HG02571 (cell line): ENCODE measurements at regions not wholly inside any gene's neighbourhood (a gene's known extent, or its start where the extent isn't known, plus 50 kb on each side); places are given as distances from the start of the nearest gene placed in this dataset.
"Not testable (repeated sequence)": the region's sequence is repeated elsewhere in the genome, so short reads cannot be mapped to it uniquely, and the experiment has no call there.

ENCODE experiments used
- ATAC-seq: cut with Tn5 transposase; IDR thresholded peaks from one replicate; pipeline ENCODE4 v1.9.1; 2021; ENCODE audit warnings: mild to moderate bottlenecking, moderate library complexity; ENCODE audit not compliant: unreplicated experiment

DNA sequence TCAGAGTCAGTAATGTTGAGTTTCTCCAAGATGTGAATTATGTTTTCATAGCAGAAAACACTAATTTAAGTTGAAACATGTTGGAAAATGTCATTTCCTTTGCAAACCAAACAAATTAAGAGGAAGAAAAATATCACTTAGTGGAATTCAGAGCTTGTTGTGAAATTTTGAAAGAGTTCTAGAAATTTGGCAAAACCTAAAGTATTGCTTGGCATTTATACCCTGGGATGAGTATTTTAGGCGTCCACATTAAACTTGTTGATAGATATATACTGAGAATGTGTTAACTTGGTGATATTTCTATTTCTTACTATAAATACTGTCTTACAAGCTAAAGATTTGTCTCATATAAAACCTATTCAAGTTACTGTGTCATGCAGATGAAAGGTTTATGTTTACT lies 335.2 kb downstream of the NSUN3 start:
- no peak for ATAC-seq

DNA sequence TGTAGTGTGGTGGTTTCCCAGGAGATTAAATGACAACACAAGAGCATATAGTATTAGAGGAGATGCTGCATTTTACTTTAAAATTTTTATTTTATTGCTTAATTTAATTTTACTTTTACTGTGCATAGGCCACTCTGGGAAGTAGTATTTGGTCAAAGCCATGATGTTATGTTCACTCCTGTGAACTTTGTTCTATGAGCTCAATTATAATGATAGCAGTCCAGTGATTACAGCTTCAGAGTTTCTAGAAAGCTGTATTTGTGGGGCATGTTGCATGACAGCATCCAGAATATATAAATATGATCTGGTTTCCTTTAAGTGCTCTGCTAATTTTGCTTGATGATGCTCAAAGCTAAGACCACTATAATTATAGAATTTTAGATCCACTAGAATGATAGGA lies 338.6 kb downstream of the NSUN3 start:
- no peak for ATAC-seq

DNA sequence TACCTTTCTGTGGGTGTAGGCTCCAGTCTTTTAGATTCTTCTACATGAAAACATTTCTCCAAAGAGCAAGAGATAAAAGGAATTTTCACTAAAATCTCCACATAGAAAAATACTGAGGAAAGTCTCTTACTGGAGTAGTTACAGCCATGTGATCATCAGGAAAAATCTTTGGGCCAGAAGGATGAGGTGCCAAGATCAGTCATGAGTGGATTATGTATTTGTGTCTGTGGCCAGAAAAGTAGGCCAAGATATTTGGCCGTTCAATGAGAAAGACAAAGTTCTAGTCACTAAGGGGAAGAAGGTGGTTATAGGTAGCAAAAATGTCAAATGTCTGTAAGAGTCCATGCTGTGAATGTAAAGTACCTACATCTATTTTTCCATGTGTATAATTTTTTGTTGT lies 339.3 kb downstream of the NSUN3 start:
- ATAC-seq, result no peak

DNA sequence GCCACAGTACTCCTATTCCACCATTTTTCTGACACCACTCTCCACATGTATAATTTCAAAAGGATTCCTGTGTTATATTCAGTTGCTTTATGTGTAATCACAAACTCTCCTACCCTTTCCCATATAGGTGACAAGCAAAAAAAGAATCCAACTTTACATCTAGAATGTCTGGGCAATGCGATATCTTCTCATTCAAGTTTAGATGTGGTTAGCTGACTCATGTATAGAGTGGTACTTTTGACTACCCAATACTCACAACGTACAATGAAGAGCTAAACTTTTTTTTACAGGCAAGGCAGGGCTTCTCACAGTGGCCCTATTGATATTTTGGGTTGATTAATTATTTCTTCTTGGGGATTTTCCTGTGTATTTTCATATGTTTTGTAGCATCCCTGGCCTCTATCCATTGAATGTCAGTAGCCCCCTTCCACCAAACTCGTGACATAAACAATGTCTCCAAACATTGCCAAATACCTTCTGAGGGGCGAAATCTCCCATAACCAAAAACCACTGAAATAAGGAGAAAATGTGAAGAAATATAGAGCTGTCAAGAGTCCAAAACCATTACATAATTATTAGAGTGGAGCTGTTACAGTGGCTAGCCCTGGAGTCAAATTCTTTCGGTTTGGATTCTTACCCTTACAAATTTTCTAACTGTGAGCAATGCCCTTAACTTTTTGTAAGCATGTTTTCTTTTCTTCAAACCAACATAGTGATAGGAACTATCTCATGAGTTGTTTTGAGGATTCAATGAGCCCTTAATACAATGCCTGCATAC lies 342.6 kb downstream of the NSUN3 start:
- ATAC-seq, result no peak

DNA sequence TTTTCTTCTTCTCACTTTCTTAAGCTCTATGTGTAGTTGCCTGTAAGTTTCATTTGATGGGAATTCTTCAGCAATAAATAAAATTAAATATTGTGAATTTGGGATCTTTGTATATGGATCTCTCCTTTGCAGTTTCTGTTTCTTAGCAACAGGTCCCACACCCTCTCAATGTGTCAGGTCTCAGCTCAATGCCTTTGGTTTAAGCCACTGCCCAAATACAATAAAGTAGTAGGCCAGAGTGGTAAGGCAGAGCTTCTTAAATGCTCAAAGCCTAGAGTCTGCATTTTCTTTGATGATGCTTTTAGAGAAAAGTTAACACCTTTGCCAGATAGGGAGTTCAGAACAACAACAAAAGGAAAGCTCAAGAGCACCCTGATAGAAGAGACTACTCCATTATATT lies 343.7 kb downstream of the NSUN3 start:
- ATAC-seq, result no peak

DNA sequence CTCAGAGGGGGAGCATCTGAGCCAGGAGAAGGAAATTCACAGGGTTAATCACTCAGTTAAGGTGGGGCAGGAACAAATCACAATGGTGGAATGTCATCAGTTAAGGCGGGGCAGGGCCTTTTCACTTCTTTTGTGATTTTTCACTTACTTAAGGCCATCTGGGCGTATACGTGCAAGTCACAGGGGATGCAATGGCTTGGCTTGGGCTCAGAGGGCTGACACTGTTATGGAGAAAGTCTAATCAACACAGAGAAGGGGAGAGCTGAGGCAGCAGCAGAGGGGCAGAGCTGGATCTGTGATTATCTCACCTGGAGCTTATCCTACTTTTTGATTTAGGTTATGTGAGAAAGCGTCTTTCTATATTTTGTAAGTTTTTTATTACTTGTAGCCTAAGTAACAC lies 350.1 kb downstream of the NSUN3 start:
- not testable (repeated sequence) for ATAC-seq

DNA sequence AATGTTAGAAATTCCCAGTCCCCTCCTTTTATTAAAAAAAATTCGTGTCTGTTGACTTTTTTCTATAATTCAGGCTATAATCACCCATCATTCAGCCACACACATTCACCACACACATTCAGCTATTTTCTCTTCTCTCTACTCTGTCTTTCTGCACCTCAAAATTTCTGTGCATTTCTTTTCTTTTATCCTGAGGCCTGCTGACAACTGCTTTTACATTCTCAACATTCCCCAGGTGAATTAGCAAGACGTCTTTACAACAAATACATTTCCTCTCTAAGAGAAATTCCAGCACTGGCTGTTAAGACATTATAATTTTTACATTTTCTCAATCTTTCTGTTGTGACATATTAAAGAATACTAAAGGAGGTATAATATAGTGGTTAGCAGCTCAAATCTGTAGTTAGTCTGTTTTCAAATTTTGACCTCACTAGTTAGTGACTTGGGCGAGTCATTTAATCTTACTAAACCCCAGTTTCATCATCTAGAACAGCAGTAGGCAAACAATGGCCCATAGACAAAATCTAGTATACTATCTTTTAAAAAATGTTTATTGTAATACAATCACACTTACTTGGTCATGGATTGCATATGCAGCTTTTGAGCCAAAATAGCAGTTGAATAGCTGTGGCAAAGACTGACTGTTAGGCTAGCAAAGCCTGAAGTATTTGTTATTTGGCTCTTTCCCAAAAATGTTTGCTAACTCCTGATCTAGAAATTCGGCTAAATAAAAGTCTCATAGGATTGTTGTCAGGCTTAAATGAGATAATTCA lies 350.7 kb downstream of the NSUN3 start:
- no peak for ATAC-seq

DNA sequence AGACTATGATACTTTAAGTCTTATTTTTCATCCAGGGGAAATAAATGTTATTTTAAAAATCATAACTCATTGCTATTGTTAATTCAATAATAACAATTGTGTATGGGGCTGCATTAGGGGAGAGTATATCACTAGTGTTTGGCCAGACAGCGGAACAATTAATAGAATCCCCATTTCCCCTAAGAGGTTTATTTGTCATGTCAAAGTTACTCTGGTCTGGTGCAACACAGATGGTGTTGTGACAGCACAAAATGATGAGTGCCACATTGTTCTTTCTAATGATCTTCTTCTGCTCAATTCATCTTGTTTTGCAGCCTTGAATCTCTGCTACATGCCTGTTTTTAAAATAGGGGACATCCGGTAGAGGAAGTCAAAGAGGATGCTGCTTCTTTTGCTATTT lies 351.6 kb downstream of the NSUN3 start:
- no peak for ATAC-seq

DNA sequence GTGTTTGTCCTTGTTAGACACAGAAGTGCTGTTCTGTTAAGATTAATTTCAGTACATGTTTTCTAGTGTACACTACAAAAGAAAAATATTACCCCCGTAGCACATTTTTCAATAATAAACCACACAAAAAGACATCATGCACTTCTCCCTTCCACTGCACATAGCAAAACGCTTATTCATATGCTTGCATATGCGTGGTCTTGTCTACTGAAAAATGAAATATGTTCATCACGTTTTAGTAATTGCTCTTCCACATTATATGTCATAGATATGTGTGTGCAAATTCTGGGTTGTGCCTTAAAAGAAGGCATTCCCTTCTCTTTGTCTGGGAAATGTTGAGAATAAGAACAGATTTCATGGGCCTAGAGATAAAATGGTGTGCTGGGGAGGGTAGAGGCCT lies 353.9 kb downstream of the NSUN3 start:
- no peak for ATAC-seq

DNA sequence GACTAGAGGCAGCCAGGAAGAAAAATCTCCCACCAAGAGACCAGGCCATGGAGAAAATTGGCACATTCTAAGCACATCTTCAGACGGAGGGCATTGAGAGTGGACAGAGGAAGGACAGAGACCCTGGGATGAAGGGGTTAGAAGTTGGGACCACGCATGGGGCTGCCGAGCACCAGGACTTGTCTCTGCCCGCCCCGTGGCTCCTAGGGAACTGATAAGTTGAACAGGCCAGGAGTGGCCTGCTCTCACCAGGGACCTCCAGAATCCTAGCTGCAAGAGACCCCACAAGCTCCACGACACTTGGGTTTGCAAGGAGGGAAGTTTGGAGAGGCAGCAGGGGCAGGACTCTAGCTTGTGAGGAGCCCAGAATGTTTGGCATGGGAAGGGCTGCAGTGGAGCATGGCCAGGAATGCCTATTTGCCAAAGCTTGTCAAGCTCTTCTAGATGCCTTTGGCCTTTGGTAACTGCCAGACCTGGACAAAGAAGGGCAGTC lies 355.1 kb downstream of the NSUN3 start:
- ATAC-seq, result no peak

DNA sequence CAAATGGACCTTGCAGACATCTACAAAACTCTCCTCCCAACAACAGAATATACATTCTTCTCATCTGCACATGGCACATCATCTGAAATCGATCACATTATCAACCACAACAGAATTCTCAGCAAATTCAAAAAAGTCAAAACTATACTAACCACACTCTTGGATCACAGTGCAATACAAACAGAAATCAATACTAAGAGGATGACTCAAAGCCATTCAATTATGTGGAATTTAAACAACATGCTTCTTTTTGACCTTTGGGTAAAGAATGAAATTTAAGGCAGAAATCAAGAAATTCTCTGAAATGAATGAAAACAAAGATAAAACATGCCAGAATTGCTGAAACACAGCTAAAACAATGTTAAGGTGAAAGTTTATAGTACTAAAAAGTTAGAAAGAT lies 358.1 kb downstream of the NSUN3 start:
- no peak for ATAC-seq

DNA sequence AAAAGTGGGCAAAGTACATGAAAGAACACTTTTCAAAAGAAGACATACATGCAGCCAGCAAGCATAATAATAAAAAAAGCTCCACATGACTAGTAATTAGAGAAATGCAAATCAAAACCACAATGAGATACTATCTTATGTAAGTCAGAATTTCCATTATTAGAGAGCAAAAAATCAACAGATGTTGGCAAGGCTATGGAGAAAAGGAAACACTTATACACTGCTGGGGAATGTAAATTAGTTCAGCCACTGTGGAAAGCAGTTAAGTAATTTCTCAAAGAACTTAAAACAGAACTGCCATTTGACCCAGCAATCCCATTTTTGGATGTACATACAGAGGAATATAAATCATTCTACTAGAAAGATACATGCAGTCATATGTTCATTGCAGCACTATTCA lies 360.7 kb downstream of the NSUN3 start:
- no peak for ATAC-seq

DNA sequence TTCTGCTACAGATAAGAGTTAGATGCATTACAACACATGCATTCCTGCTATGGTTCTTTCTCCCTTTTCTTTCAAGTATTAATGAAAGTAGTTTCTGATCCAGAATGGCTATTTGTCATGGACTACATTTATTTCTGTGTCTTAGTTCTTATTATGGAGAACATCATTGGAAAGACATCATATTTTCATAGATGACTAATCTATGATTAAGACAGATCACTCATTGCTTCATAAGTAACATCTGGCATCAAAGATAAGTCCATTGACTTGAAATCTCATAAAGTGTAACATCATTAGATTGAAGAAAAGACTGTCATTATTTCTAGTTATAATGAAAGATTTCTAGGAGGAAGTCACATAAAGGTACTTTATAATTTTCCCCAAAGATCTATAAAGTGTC lies 366.7 kb downstream of the NSUN3 start:
- ATAC-seq, result no peak

DNA sequence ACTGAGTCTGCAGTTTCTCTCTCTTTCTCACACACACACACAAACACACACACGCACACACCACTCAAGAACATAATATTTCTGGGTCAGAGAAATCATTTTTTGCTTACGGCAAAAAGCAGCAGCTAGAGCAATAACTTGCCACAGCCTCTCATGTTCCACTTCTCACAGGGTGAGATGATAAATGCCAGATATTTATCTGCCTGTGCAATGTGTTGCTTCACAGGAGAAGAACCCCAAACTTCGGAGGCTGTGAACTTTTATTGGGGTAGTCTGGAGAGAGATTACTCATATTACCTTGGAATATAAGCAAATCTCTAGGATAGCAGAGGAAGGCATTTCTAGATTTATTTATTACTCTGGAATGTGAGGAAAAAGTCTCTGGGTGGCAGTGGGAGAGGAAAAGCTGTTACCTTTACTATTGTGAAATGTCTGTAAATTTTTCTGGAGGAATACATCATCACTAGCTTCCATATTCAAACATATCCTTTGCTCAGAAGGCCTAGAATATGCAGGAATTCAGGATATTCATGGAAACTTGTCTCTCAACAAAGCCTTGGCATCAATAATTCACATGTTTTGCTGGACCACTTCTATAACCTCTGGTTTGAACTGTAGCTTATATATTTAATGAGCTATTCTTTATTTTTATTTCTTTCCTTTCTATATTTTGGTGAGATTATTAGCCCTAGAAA lies 369.2 kb downstream of the NSUN3 start:
- ATAC-seq, result no peak

DNA sequence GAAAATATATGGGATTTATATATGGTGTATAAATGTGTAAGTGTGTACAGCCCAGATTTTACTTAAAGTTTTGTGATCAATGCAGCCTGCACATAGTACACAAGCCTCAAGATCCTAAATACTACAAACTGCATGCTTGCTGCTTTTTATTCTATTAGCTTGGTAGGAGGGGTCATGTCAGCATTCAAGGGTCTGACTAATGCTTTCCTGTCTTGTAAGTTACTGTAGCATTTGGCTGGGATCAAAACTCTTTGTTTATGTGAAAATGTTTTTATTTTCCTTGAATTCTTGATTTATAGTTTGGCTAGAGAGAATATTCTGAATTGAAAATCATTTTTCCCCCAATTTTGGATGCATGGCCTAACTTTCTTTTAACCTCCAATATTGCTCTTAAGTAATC lies 370.9 kb downstream of the NSUN3 start:
- no peak for ATAC-seq

DNA sequence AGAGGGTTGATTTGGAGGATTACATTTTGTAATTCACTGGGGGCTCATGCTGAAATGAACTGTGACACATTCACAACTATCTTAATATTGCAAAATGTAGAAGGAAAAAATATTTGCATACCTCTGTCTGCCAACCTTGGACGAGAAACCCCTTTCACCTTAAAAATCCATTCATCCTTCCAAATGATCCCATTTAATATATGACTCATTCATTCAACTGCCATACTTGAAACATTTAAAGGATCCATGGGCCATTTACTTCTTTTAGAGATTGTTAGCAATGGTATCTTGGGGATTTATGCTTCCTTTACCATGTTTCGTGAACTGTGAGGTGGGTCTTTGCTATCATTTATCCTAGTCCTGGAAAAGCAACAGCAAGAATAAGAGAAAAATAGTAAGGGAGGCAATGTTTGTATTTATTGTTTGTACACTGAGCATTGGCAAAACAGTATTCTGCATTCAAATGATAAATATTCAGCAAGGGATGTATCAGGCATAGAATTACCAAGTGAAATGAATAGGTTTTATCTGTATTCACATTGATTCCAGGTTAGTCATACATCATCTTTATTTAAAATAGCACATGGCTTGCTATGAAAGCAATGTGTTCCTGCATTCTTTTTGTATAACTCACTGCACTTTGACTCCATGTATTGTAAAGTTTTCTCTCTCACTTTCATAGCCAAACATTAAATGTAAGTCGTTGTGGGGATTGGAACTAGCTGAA lies 378.1 kb downstream of the NSUN3 start:
- no peak for ATAC-seq

DNA sequence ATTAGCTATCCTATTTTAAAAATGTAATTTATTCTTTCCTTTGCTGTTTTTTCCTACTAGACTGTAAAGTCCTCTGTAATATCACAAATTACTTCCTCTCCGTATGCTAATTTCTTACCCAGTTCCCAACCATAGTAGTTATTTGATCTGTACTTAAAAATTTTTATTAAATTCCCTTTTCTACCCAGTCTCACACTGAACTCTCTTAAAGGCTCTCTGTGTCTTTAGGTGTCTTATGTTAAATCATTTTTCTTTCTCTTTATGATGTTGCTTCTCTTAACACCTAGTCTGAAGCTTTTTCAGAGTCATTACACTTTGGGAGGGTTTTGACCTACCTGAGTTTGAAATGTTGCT lies 378.6 kb downstream of the NSUN3 start:
- no peak for ATAC-seq

DNA sequence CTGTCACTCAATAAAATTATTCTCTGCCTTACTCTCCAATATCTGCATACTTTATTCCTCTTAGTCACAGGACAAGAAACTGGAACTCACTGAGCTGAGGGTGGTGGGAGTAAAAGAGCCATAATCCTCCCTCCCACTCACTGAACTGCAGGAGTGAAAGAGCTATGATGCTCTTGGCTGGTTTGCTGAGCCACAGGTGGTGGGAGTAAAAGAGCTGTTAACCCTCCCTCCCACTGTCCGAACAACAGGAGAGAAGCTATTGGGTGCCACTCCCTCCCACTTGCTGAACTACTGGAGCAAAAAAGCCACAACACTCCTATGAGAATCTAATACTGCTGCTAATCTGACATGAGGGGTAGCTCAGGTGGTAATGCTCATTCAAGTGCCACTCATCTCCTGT lies 391.0 kb downstream of the NSUN3 start:
- no peak for ATAC-seq

DNA sequence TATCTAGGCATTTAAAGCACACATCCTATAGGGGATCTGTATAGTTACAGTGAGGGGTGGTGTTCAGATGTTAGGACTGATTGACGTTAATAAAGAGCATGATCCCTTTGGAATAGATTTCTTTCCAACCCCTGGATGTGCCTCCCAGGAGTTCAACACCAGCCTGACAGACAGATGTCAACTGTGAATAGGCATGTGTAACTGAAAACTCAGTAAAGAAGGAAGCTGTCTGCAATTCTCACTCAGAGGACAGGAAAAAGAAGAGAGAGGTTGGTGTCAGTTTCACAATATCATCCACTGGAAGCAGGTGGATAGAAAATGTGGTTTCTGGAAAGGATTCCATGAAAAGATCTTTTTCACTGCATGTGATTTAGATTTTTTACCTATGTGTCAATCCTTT lies 396.3 kb downstream of the NSUN3 start:
- ATAC-seq, result no peak

DNA sequence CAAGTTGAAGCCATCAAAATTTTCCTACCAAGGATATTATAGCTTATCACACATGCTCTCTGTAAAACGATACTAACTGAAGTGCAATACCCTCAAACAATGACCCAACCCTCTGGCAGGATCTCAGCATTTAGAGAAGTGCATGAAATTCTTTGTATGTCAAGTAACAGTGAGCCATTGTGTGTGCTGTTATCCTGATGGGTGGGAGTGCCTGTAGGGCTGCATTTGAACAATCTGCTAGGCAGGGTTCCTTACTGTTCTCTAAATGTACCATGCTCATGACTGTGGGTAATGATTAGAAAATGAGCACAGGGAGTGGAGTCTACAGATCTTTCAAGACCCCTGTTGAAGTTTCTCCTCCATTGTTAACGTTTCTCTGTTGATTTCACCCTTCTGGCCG lies 398.1 kb downstream of the NSUN3 start:
- no peak for ATAC-seq

DNA sequence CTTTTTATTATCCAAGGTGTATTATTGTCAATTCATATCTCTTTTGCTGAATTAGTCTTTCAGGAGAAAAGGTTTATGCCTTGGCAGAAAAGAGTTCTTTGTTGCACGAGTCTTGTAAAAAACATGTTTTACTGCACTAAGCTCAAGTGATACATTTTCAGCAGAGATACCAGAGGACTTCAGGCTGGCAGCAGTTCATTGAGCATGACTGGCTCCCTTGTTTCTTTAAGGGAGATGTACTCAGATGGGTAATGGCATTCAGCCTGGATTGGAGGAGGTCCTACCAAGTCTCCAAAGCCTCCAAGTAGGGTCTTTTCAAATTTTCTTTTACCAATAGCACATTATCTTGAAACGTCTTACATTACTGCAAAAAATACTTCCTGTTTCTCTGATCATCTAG lies 400.1 kb downstream of the NSUN3 start:
- ATAC-seq, result no peak
